Amniotic stem cell (primary cell): ENCODE measurements at regions not wholly inside any gene's neighbourhood (a gene's known extent, or its start where the extent isn't known, plus 50 kb on each side); places are given as distances from the start of the nearest gene placed in this dataset.

ENCODE experiments used
- DNase-seq: peaks from one replicate; lab custom pipeline; 2025; lab: John Stamatoyannopoulos, UW

DNA sequence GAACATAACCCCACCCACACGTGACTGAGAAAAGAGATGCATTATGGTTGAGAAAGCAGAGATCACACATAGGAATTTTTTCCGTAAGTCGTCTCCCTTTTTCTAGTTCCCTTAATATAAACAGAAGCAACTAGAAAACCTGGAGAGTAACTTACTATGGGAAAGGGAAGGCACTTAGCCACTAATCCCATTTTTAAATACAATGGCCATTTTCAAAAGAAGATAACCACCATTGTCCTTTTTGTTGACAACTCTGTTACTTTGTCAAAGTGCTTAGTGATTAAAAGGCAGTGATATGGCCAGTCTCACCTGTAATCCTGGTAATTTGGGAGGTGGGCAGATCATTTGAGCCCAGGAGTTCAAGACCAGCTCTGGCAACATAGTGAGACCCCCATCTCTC, 184.4 kb upstream of the UMPS start:
- DNase-seq: no peak

GRCh38 chr3:124552224-124552623, 178.0 kb upstream of the UMPS start:
- no peak for DNase-seq

DNA sequence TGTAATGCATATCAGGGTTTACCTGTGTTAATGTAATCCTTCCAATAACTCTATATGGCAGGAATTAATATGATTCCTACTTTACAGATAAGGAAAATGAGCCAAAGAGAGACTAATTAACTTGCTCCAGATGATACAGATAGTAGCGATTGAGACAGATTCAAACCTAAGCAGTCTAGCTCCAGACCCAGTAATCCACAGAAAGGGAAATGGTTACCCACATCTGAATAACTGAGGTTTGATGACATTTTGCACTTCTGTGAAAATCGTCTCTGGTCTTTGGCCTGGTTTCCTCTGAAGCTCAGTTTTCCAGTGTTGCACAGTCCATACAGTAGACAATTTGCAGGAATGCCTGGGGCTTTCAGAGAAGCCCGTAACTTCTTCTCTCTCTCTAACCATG, 177.1 kb upstream of the UMPS start:
- no peak for DNase-seq

DNA sequence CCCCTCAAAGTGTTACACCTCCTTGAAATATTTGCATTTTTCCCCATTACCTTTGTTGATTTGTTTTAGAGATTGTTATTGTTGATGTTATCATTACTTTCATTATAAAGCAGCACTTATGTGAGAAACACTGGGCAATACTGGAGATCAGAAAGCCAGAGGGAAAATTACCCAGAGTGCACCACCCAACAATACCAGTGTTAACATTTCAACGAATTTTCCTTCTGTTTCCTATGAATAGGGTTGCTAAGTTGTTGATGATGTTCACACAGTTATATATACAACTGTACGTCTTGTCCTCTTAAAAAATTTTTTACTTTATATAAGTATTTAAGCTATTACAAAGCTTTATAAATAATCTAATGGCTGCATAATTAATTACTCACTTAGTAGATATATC, 173.6 kb upstream of the UMPS start:
- DNase-seq: no peak

- peak; percentile 40 for DNase-seq
Observed at GRCh38 chr3:124557433-124558232, 172.6 kb upstream of the UMPS start.

GRCh38 chr3:124558991-124559845, 171.0 kb upstream of the UMPS start:
- DNase-seq: peak; percentile 91

GRCh38 chr3:124559846-124560574, 170.2 kb upstream of the UMPS start:
- peak; percentile 84 for DNase-seq

GRCh38 chr3:124560666-124561215, 169.5 kb upstream of the UMPS start:
- no peak for DNase-seq

GRCh38 chr3:124562769-124563168, 167.5 kb upstream of the UMPS start:
- DNase-seq: no peak

DNA sequence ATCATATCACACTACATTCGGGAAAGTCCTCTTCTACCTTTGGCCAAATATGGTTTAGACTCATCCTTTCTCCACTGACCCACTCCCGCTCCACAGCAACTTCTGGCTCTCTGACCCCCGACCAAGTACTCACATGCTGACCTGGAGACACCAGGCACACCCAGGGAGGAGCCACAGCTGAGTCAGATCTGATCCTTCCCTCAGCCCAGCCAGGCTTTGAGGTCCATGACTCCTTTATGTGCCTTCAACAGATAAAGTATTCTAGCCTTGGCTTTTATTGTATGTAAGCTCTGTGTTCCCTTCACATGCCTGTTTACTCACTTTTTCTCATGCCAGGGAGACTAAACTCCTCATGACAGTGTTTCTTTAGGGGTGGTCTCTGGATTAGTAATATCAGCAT, 166.9 kb upstream of the UMPS start:
- no peak for DNase-seq

- DNase-seq: peak; percentile 50
Observed at GRCh38 chr3:124565013-124565412, 165.2 kb upstream of the UMPS start.

GRCh38 chr3:124565551-124565950, 164.7 kb upstream of the UMPS start:
- no peak for DNase-seq

DNA sequence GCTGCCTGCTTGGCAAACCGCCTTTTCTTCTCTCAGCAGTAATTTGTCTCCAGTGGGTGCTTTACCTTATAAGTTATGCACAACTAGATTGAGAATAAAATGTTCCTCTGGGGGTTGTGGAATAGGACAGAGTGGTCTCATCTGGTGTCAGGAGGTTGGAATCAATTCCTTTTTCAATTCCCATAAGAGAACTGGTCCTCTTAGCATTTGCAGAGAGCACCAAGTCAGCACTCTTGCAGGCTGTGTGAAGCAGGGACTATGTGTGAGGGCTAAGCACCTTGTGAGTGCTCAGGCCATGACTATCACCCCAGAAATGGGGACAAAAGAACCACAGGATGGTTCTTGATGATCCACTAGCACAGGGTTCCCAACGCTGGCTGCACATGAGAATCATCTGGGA, 163.6 kb upstream of the UMPS start:
- DNase-seq: no peak

DNA sequence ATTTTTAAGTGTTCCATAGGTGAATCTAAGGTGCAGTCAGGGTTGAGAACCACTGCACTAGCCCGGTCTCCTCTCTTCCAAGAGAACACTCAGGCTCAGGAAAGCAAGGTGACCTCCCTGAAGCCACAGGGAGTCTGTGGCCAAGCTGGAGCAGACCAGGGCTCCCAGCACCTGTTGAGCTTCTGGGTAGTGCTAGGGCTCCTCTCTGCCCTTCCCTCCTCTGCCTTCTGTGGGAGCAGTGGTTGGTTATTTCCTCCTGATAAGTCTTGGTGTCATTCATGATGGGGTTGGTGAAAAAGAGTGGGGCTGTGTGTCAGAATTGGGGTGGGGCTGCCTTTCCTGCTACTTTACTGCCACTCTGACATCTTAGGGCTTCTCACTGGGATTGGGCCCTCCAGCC, 163.1 kb upstream of the UMPS start:
- no peak for DNase-seq

- no peak for DNase-seq
Observed at GRCh38 chr3:124569761-124570160, 160.5 kb upstream of the UMPS start.

GRCh38 chr3:124570232-124570631, 160.0 kb upstream of the UMPS start:
- DNase-seq: no peak

DNA sequence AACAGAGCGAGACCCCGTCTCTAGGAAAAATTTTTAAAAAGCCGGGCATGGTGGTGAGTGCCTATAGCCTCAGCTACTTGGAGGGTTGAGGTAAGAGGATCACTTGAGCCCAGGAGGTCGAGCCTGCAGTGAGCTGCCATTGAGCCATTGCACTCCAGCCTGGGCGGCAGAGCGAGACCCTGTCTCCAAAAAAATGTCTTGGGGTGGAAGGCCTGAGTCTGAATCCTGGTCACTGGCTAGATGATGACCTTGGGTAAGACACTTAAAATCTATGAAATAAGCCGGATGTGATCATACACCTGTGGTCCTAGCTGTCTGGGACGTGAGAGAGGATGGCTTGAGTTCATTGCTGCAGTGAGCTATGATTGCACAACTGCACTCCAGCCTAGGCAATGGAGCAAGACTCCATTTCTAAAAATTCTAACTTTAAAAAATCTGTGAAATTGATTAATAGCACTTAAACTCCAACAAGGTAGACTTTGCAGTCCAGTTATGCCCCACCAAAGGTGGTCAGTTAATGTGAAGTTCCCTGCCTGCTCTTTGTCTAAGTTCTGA, 157.3 kb upstream of the UMPS start:
- DNase-seq: no peak

DNA sequence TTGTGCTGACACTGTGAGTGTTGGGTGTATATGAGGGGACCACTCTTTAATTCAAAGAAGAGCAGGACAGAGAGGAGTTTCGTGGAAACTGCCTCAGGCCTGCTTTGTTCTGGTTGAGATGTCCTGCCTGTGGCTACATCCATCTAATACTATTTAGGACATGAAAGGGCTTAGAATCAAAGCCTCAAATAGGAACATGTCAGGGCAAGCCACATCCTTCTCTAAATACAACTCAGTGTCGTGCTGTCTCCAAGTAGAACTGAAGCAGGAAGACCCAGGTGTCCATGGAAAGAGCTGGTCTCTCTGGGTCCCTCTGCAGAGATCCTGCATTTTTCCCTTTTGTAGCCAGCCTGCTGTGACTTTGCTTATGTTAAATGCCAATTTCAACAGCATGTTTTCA, 156.2 kb upstream of the UMPS start:
- DNase-seq: no peak

- DNase-seq: no peak
Observed at GRCh38 chr3:124576565-124577493, 153.4 kb upstream of the UMPS start.

DNA sequence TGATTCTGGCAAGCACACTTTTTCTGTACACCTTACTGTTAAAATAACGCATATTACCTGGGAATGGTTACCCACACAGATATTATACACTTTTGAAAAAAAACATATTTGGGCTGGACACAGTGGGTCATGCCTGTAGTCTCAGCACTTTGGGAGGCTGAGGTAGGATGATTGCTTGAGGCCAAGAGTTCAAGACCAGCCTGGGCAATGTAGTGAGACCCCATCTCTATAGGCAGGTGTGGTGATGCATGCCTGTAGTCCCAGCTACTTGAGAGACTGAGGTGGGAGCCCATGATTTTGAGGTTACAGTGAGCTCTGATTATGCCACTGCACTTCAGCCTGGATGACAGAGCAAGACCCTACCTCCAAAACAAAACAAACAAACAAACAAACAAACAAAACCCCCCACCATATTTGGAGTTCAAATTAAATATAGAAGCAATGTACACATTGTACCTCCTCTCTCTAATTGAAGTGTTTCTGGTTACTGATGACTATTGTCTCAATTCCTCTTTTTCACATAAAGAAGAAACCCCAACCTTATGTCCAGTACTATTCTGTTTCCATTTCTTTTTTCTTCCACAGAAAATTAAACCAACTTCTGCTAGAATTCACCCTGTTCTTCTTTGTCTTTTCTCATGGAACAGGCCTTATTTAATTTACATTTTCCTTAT, 152.6 kb upstream of the UMPS start:
- no peak for DNase-seq
